ENCODE measurements at regions not wholly inside any gene's neighbourhood (a gene's known extent, or its start where the extent isn't known, plus 50 kb on each side); places are given as distances from the start of the nearest gene placed in this dataset.

DNA sequence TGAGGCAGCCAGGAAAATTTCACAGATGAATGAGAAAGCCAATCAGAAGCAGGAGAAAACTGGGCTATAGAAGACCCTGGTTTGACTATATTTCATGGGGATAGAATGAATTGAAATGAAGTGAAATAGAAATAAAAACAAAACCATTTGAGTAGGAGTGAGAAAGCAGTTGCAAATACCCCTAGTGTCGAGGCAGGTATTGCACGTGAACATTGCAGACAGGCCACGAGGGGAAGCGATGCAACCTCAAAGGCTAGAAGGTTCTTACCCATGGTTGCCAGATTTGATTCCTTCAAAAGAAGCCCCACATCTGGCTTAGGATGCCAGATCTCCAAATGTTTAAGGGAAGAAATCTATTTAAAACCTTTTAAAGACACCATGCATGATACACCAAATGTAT is 648.9 kb downstream of the VRK1 start:
- Mint-ChIP-seq H3K4me1 (ENCODE audit: low read depth, unreplicated experiment) (no peaks in the 10 kb centered on the region), H3K9me3 (ENCODE audit: unreplicated experiment) (no peaks in the 10 kb centered on the region), H3K4me3 (ENCODE audit: unreplicated experiment) (no peak overlapping the region), H3K27me3 (ENCODE audit: unreplicated experiment) (peaks cover 2% of the 10 kb centered on the region), H3K27ac (ENCODE audit: unreplicated experiment) (no peak overlapping the region), H3K36me3 (ENCODE audit: unreplicated experiment) (no peaks in the 10 kb centered on the region)
- DNase-seq, result no peak
- TF ChIP-seq, protein P1, sequence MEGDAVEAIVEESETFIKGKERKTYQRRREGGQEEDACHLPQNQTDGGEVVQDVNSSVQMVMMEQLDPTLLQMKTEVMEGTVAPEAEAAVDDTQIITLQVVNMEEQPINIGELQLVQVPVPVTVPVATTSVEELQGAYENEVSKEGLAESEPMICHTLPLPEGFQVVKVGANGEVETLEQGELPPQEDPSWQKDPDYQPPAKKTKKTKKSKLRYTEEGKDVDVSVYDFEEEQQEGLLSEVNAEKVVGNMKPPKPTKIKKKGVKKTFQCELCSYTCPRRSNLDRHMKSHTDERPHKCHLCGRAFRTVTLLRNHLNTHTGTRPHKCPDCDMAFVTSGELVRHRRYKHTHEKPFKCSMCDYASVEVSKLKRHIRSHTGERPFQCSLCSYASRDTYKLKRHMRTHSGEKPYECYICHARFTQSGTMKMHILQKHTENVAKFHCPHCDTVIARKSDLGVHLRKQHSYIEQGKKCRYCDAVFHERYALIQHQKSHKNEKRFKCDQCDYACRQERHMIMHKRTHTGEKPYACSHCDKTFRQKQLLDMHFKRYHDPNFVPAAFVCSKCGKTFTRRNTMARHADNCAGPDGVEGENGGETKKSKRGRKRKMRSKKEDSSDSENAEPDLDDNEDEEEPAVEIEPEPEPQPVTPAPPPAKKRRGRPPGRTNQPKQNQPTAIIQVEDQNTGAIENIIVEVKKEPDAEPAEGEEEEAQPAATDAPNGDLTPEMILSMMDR (IDR thresholded peaks at IDR 0.05; ENCODE audit: partially characterized antibody, unreplicated experiment), result no peak

DNA sequence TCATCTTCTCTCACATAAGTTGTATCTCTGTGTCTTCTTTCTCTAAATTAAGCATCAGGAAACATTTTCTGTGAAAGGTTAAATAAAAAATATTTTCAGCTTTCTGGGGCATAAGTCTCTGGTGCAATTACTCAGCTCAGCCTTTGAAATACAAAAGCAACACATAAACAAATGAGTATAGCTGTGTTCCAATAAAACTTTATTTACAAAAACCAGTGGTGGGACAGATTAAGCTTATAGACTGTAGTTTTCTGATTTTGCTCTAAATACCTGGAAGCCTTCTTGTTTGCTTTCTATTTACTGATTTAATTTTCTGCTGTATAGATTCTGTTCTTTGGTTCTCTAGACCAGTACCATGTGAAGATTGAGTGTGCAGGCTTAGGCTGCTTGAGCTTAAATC is 655.1 kb downstream of the VRK1 start:
- Mint-ChIP-seq H3K36me3 (ENCODE audit: unreplicated experiment) (no peaks in the 10 kb centered on the region), H3K4me1 (ENCODE audit: low read depth, unreplicated experiment) (no peaks in the 10 kb centered on the region), H3K4me3 (ENCODE audit: unreplicated experiment) (no peak overlapping the region), H3K9me3 (ENCODE audit: unreplicated experiment) (no peaks in the 10 kb centered on the region), H3K27ac (ENCODE audit: unreplicated experiment) (no peak overlapping the region), H3K27me3 (ENCODE audit: unreplicated experiment) (no peaks in the 10 kb centered on the region)
- TF ChIP-seq, protein P1 (IDR thresholded peaks at IDR 0.05; ENCODE audit: partially characterized antibody, unreplicated experiment), result no peak
- DNase-seq, result no peak

DNA sequence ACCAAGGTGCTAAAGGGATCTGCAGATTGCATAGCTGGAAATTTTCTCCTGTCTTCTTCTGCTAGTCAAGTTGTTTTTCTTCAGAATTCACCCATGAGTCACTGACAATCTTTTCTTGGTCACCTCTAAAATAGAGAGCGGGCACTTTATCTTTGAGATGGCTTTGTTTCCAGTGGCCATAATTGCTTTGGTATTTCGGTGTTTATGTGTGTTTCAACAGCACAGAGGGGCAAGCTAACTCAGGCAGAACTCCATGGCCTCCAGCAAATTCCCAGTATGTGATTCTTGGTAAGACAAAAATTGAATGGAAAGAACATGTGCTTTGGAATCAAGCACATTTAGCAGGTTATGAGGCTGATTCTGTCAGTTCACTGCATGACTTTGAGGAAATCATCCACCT is 656.8 kb downstream of the VRK1 start:
- DNase-seq, result no peak
- no peaks in the 10 kb centered on the region for H3K27me3 Mint-ChIP-seq (ENCODE audit: unreplicated experiment)
- H3K9me3 Mint-ChIP-seq (ENCODE audit: unreplicated experiment), result peaks cover 5% of the 10 kb centered on the region
- no peak overlapping the region for H3K4me3 Mint-ChIP-seq (ENCODE audit: unreplicated experiment)
- TF ChIP-seq, protein P1 (IDR thresholded peaks at IDR 0.05; ENCODE audit: partially characterized antibody, unreplicated experiment), result no peak
- H3K36me3 Mint-ChIP-seq (ENCODE audit: unreplicated experiment), result peaks cover 7% of the 10 kb centered on the region
- no peak overlapping the region for H3K27ac Mint-ChIP-seq (ENCODE audit: unreplicated experiment)
- peaks cover 9% of the 10 kb centered on the region for H3K4me1 Mint-ChIP-seq (ENCODE audit: low read depth, unreplicated experiment)

DNA sequence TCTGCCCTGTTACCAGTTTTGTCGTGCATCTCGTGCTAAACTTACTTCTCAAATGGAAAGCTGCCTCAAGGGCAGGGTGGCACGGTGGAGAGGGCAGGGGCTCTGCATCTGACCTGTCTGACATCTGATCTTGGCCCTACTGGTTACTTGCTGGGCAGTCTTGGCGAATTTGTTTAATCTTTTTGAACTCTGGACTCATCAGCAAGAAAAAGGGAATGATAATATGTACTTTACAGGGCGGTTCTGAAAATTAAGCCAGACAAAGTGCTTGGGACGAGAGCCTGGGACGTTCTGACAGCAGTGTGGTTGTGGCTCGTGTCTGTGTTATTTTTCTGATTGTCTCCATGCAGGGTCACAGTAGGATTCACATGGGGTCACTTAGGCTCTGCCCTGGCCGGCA is 659.3 kb downstream of the VRK1 start:
- no peak overlapping the region for H3K4me3 Mint-ChIP-seq (ENCODE audit: unreplicated experiment)
- H3K36me3 Mint-ChIP-seq (ENCODE audit: unreplicated experiment), result peaks cover 7% of the 10 kb centered on the region
- H3K9me3 Mint-ChIP-seq (ENCODE audit: unreplicated experiment), result peaks cover 7% of the 10 kb centered on the region
- H3K27me3 Mint-ChIP-seq (ENCODE audit: unreplicated experiment), result peaks cover 3% of the 10 kb centered on the region
- DNase-seq, result no peak
- TF ChIP-seq, protein P1 (IDR thresholded peaks at IDR 0.05; ENCODE audit: partially characterized antibody, unreplicated experiment), result no peak
- peak overlapping the region; percentile 6 for H3K27ac Mint-ChIP-seq (ENCODE audit: unreplicated experiment)
- H3K4me1 Mint-ChIP-seq (ENCODE audit: low read depth, unreplicated experiment), result peaks cover 13% of the 10 kb centered on the region

DNA sequence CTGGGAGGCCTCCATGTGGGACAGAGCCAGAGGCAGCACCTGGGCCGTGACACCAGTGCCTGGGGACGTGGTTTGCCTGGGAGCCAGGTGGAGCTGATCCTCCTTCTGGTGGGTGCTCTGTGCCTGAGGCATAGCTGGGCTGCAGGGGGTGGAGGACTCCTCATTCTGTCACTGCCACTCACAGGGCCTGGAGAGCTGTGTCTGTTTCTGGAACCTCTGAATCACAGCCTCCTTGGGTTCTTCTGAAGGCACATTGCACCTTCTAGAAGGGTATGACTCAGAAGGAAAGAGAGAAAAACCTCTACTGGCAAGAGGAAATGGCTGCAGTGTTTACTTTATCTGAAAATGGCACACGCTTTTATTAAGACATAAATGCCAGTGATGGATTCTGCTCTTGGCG is 659.8 kb downstream of the VRK1 start:
- Mint-ChIP-seq H3K4me1 (ENCODE audit: low read depth, unreplicated experiment) (peaks cover 13% of the 10 kb centered on the region), H3K36me3 (ENCODE audit: unreplicated experiment) (peaks cover 7% of the 10 kb centered on the region), H3K27ac (ENCODE audit: unreplicated experiment) (no peak overlapping the region), H3K9me3 (ENCODE audit: unreplicated experiment) (peaks cover 7% of the 10 kb centered on the region), H3K4me3 (ENCODE audit: unreplicated experiment) (no peak overlapping the region), H3K27me3 (ENCODE audit: unreplicated experiment) (peaks cover 3% of the 10 kb centered on the region)
- no peak for DNase-seq
- TF ChIP-seq, protein P1 (IDR thresholded peaks at IDR 0.05; ENCODE audit: partially characterized antibody, unreplicated experiment), result no peak
